VCaP (cell line): ENCODE measurements at regions not wholly inside any gene's neighbourhood (a gene's known extent, or its start where the extent isn't known, plus 50 kb on each side); places are given as distances from the start of the nearest gene placed in this dataset.

Experiments used
- H3K27ac ChIP-seq: fragments of 450-650 bp; 2 replicates; pipeline ENCODE4 v1.5.1; 2017
- TF ChIP-seq, protein P1 (sequence below): fragments of 450-650 bp; conservative IDR thresholded peaks from 2 replicates; pipeline ENCODE4 v1.5.1; 2017; ENCODE audit warnings: mild to moderate bottlenecking, moderate library complexity

DNA sequence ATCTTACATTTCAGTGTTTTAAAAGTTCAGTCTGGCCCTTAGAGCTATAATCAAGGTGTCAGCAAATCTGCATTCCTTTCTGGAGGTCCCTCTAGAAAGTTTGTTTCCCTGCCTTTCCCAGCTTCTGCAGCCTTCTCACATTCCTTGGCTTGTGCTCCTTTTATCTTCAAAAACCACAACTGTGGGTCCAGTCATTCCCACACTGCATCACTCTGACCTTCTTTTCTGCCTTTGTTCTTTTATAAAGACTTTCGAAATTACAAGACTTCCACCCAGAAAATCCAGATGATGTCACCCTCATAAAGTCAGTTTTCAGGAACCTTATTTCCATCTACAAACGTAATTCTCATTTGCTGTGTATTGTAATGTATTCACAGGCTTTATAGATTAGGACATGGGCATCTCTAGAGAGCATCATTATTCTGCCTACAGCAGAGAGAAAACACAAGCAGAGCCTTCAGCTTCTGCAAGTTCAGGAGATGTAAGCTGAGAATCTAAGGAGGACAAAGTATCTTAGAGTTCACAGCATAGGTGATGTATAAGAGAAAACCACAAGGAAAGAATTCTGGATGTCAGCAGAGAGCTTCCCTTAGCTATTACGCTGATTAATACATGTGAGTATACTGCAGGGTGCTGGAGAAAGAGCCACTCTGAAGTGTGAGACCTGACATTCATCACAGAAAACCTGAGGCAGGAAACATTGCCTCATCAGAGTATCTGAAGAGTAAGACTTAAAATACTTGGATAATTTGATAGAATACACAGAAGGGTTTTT, 1100.2 kb downstream of the CBLN2 start:
- TF ChIP-seq, protein P1, sequence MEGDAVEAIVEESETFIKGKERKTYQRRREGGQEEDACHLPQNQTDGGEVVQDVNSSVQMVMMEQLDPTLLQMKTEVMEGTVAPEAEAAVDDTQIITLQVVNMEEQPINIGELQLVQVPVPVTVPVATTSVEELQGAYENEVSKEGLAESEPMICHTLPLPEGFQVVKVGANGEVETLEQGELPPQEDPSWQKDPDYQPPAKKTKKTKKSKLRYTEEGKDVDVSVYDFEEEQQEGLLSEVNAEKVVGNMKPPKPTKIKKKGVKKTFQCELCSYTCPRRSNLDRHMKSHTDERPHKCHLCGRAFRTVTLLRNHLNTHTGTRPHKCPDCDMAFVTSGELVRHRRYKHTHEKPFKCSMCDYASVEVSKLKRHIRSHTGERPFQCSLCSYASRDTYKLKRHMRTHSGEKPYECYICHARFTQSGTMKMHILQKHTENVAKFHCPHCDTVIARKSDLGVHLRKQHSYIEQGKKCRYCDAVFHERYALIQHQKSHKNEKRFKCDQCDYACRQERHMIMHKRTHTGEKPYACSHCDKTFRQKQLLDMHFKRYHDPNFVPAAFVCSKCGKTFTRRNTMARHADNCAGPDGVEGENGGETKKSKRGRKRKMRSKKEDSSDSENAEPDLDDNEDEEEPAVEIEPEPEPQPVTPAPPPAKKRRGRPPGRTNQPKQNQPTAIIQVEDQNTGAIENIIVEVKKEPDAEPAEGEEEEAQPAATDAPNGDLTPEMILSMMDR, result no peak

GRCh38 chr18:71442731-71443141, 1101.4 kb downstream of the CBLN2 start:
- H3K27ac ChIP-seq, result no peak overlapping the region
- TF ChIP-seq, protein P1, result no peak

More for the DNA sequence above, 1100.2 kb downstream of the CBLN2 start:
- H3K27ac ChIP-seq, result no peak overlapping the region

DNA sequence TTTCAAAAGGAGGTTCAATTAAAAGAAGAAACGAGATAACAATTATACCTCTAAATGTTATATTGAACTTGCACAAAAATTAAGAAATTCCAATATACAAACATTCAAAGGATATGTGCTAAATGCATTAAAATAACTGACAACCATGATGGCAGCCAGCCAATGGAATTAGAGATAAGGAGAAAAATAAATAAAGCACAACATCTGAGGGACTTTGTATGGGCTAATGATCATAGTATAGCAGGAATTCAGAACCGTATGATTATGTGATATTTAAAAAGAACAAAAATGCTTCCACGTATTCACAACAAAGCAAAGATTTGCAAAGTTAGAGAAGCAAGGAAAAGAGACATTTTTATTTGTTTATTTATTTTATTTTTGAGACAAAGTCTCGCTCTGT, 1103.0 kb downstream of the CBLN2 start:
- no peak overlapping the region for H3K27ac ChIP-seq
- TF ChIP-seq, protein P1, result no peak

- TF ChIP-seq, protein P1, result no peak
- no peak overlapping the region for H3K27ac ChIP-seq
Measured at GRCh38 chr18:71437511-71437910, 1106.6 kb downstream of the CBLN2 start.

GRCh38 chr18:71433373-71433772, 1110.8 kb downstream of the CBLN2 start:
- H3K27ac ChIP-seq, result no peak overlapping the region
- TF ChIP-seq, protein P1, result no peak

DNA sequence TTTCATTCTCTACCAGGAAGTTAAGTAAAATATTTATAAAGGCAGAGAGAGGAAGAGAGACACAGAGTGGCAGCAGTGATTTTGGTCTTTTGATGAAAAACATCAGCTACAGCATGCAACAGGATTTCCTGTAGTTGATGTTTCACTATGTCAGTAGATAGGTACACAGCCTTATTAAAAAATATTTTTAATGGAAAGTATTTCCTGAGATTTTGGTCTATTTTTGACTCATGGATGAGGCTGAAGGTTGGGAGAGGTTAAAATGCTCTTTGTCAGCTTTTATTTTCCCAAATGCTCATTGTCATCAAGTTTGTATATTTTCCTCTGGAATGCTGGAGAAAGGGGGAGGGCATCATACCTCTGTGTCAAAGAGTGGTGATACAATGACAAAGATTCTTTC, 1112.5 kb downstream of the CBLN2 start:
- TF ChIP-seq, protein P1, result no peak
- H3K27ac ChIP-seq, result no peak overlapping the region

GRCh38 chr18:71431171-71431570, 1113.0 kb downstream of the CBLN2 start:
- TF ChIP-seq, protein P1, result no peak
- no peak overlapping the region for H3K27ac ChIP-seq
